ENCODE measurements at regions not wholly inside any gene's neighbourhood (a gene's known extent, or its start where the extent isn't known, plus 50 kb on each side); places are given as distances from the start of the nearest gene placed in this dataset.
"Not testable (repeated sequence)": the region's sequence is repeated elsewhere in the genome, so short reads cannot be mapped to it uniquely, and the experiment has no call there.

DNA sequence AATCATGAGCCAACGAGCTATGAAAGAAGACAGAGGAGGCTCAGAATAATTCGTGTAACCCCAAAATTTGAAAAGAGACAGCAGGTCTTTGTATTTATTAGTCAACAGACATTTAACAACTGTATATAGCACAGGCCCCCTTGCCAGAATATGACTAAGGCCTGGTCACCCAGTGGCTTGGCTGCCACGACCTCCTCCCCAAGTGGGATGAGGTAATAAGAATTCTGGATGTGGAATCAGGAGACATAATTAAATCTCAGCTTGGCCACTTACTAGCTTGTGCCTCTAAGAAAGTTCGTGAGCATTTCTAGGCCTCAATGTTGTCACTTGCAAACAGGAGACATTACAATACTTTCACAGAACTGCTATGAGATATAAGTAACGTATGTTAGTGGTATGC is 134.2 kb upstream of the TNFSF4 start:
- H3K9me3 Mint-ChIP-seq: no peaks in the 10 kb centered on the region
- DNase-seq (ENCODE audit: low read depth, low spot score): no peak
- H3K27ac Mint-ChIP-seq (ENCODE audit: unreplicated experiment): no peak overlapping the region
- H3K4me3 Mint-ChIP-seq: no peak overlapping the region
- no peaks in the 10 kb centered on the region for H3K36me3 Mint-ChIP-seq (ENCODE audit: low read depth)
- TF ChIP-seq, protein P1, sequence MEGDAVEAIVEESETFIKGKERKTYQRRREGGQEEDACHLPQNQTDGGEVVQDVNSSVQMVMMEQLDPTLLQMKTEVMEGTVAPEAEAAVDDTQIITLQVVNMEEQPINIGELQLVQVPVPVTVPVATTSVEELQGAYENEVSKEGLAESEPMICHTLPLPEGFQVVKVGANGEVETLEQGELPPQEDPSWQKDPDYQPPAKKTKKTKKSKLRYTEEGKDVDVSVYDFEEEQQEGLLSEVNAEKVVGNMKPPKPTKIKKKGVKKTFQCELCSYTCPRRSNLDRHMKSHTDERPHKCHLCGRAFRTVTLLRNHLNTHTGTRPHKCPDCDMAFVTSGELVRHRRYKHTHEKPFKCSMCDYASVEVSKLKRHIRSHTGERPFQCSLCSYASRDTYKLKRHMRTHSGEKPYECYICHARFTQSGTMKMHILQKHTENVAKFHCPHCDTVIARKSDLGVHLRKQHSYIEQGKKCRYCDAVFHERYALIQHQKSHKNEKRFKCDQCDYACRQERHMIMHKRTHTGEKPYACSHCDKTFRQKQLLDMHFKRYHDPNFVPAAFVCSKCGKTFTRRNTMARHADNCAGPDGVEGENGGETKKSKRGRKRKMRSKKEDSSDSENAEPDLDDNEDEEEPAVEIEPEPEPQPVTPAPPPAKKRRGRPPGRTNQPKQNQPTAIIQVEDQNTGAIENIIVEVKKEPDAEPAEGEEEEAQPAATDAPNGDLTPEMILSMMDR (conservative IDR thresholded peaks at IDR 0.05): no peak
- no peaks in the 10 kb centered on the region for H3K4me1 Mint-ChIP-seq
- no peaks in the 10 kb centered on the region for H3K27me3 Mint-ChIP-seq (ENCODE audit: low read depth)

DNA sequence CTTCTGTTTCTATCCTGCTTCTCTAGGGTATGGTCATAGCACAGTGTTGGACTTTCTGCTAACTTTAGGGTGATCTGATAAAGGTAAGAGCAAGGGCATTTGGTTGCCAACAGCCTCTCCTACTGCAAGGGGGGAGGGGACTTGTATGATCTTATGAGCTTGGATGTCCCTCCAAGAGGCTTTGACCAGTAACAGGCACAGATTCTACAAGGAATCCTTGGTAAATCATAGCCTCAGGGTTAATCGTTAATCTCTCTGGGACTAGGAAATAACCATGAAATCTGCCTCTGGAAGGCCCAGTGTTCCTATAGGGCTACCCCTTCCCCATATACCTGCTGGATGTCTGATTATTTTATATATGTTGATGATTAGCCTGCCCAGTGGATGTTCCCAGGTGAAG is 134.8 kb upstream of the TNFSF4 start:
- Mint-ChIP-seq H3K4me1 (no peaks in the 10 kb centered on the region), H3K9me3 (no peaks in the 10 kb centered on the region), H3K27me3 (ENCODE audit: low read depth) (no peaks in the 10 kb centered on the region), H3K36me3 (ENCODE audit: low read depth) (no peaks in the 10 kb centered on the region), H3K4me3 (no peak overlapping the region), H3K27ac (ENCODE audit: unreplicated experiment) (no peak overlapping the region)
- DNase-seq (ENCODE audit: low read depth, low spot score): no peak
- TF ChIP-seq, protein P1 (conservative IDR thresholded peaks at IDR 0.05): no peak

DNA sequence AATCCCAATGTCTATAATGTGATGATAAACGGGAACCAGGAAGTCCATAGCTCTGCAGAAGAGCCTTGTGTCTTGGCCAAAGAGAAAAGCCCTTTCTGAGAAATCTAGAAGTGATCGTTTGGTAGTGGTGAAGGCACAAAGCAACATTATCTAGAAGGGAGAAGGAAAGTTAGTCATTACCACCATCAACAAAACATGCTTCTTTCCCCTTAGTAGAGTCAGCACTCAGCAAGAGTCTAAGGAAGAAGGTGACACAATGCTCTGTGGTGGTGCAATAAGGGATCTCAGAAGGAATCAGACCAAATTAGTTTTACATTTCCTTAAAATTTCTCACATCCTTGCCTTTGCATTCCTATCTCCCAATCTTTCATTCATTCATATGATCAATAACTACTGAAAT is 134.4 kb upstream of the PRDX6 start:
- no peaks in the 10 kb centered on the region for H3K9me3 Mint-ChIP-seq
- H3K27me3 Mint-ChIP-seq (ENCODE audit: low read depth): no peaks in the 10 kb centered on the region
- DNase-seq (ENCODE audit: low read depth, low spot score): no peak
- TF ChIP-seq, protein P1 (conservative IDR thresholded peaks at IDR 0.05): no peak
- peaks cover 7% of the 10 kb centered on the region for H3K4me1 Mint-ChIP-seq
- no peaks in the 10 kb centered on the region for H3K36me3 Mint-ChIP-seq (ENCODE audit: low read depth)
- H3K4me3 Mint-ChIP-seq: no peak overlapping the region
- no peak overlapping the region for H3K27ac Mint-ChIP-seq (ENCODE audit: unreplicated experiment)

DNA sequence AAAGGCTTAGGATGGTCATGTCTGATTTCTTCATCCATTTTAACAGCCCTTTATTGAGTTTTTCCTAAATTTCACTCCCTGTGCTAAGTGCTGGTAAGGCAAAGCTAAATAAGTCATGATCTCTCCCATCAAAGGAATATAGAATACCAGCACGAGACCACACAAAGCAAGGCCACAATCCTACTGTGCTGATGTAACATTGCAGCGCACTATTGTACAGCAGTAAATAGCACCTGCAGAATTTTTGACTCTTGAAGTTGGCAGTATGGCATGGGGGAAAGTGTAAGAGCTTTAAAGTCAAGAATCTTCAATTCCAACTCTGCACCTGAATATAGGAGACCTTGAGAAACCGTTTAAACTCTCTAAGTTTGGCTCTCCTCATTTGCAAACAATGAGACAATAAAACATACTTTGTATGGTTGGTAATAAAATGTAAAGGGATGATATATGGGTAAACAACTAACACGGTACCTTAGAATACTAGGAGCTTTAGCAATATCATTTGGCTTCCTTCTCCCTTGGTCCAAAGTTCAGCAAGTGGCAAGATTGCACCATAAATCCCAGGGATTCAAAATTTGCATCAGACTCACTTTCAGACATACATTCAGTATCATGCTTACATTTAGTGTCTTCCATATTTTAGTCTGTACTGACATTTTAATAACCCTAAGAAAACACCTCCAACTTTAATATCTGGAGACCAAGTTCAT is 132.9 kb upstream of the PRDX6 start:
- Mint-ChIP-seq H3K4me1 (peaks cover 8% of the 10 kb centered on the region), H3K36me3 (ENCODE audit: low read depth) (peaks cover 3% of the 10 kb centered on the region)

DNA sequence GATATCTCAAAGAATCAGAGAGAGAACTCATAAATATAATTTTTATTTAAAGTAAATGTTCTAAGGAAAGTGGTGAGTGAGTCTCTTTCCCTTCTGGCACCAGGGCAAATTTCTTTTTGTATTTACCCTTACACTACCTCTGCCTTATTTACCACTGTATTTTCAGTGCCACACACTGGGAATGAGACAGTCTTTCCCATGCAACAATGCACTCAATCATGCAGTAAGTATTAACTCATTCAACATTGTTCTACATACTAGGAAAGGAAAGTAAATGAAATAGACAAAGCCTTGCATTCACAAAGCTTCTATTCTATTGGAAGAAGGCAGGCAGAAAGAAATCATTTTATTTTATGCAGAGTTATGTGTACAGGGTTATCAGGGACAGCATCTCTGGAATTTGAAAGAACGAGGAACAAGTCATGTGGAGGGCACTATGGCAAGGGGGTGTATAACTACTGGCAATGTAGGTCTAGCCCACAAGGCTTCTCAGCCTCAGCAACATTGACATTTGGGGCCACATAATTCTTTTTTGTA is 129.8 kb upstream of the PRDX6 start:
- Mint-ChIP-seq H3K27me3 (ENCODE audit: low read depth) (no peaks in the 10 kb centered on the region), H3K36me3 (ENCODE audit: low read depth) (peaks cover 6% of the 10 kb centered on the region), H3K4me1 (peaks cover 8% of the 10 kb centered on the region), H3K4me3 (no peak overlapping the region), H3K9me3 (peaks cover 6% of the 10 kb centered on the region), H3K27ac (ENCODE audit: unreplicated experiment) (peak overlapping the region; percentile 72)
- DNase-seq (ENCODE audit: low read depth, low spot score): no peak
- TF ChIP-seq, protein P1 (conservative IDR thresholded peaks at IDR 0.05): no peak

More for the DNA sequence above, 132.9 kb upstream of the PRDX6 start:
- TF ChIP-seq, protein P1 (conservative IDR thresholded peaks at IDR 0.05): no peak
- no peak for DNase-seq (ENCODE audit: low read depth, low spot score)
- H3K4me3 Mint-ChIP-seq: no peak overlapping the region
- no peak overlapping the region for H3K27ac Mint-ChIP-seq (ENCODE audit: unreplicated experiment)
- no peaks in the 10 kb centered on the region for H3K9me3 Mint-ChIP-seq
- H3K27me3 Mint-ChIP-seq (ENCODE audit: low read depth): no peaks in the 10 kb centered on the region

DNA sequence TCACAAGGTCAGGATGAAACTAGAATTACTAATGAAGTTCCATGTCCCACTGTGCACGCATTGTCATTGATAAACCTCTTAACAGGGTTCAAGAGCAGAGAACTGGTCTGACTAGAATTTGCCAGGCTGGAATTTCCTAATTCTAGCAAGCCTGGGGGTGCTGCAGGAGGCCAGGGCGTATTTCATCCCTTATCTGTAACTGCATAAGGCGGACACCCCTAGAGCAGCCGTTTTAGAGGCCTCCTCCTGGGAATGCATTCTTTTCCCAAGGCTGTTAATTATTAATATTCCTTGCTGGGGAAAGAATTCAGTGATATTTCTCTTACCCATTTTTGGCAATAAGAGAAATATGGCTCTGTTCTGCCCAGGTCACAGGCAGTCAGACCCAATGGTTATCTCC is 124.5 kb upstream of the PRDX6 start:
- not testable (repeated sequence) for H3K9me3 Mint-ChIP-seq; H3K27me3 Mint-ChIP-seq (ENCODE audit: low read depth); DNase-seq (ENCODE audit: low read depth, low spot score); H3K36me3 Mint-ChIP-seq (ENCODE audit: low read depth); H3K4me3 Mint-ChIP-seq; H3K4me1 Mint-ChIP-seq; H3K27ac Mint-ChIP-seq (ENCODE audit: unreplicated experiment)
